HG03571 (cell line): ENCODE measurements at regions not wholly inside any gene's neighbourhood (a gene's known extent, or its start where the extent isn't known, plus 50 kb on each side); places are given as distances from the start of the nearest gene placed in this dataset.
"Not testable (repeated sequence)": the region's sequence is repeated elsewhere in the genome, so short reads cannot be mapped to it uniquely, and the experiment has no call there.

ENCODE experiments used
- ATAC-seq: cut with Tn5 transposase; IDR thresholded peaks from one replicate; pipeline ENCODE4 v1.9.1; 2021; ENCODE audit not compliant: unreplicated experiment

- no peak for ATAC-seq
These were observed 222.9 kb upstream of the PITRM1 start for GRCh38 chr10:3395458-3395861.

- no peak for ATAC-seq
These were observed 222.5 kb upstream of the PITRM1 start for GRCh38 chr10:3395041-3395440.

GRCh38 chr10:3393958-3394357 lies 221.4 kb upstream of the PITRM1 start:
- no peak for ATAC-seq

- ATAC-seq, result no peak
These were observed 219.1 kb upstream of the PITRM1 start for GRCh38 chr10:3391657-3392056.

- ATAC-seq, result no peak
These were observed 216.5 kb upstream of the PITRM1 start for GRCh38 chr10:3389130-3389529.

- ATAC-seq, result no peak
These were observed 212.9 kb upstream of the PITRM1 start for GRCh38 chr10:3385487-3385886.

- no peak for ATAC-seq
These were observed 209.5 kb upstream of the PITRM1 start for GRCh38 chr10:3382092-3382491.

GRCh38 chr10:3380406-3381050 lies 207.9 kb upstream of the PITRM1 start:
- no peak for ATAC-seq

- no peak for ATAC-seq
These were observed 204.0 kb upstream of the PITRM1 start for GRCh38 chr10:3376631-3377030.

- no peak for ATAC-seq
These were observed 202.9 kb upstream of the PITRM1 start for GRCh38 chr10:3375505-3375904.

- ATAC-seq, result no peak
These were observed 202.3 kb upstream of the PITRM1 start for GRCh38 chr10:3374914-3375313.

- ATAC-seq, result not testable (repeated sequence)
These were observed 200.9 kb upstream of the PITRM1 start for GRCh38 chr10:3373374-3374027.

- no peak for ATAC-seq
These were observed 199.7 kb upstream of the PITRM1 start for GRCh38 chr10:3372281-3372680.

- ATAC-seq, result not testable (repeated sequence)
These were observed 199.0 kb upstream of the PITRM1 start for GRCh38 chr10:3371624-3372023.

GRCh38 chr10:3366735-3367405 lies 194.3 kb upstream of the PITRM1 start:
- ATAC-seq, result no peak

- ATAC-seq, result no peak
These were observed 193.5 kb upstream of the PITRM1 start for GRCh38 chr10:3366043-3366442.

GRCh38 chr10:3365630-3366029 lies 193.0 kb upstream of the PITRM1 start:
- no peak for ATAC-seq

GRCh38 chr10:3364768-3365480 lies 192.3 kb upstream of the PITRM1 start:
- no peak for ATAC-seq

- ATAC-seq, result no peak
These were observed 190.9 kb upstream of the PITRM1 start for GRCh38 chr10:3363311-3364045.

GRCh38 chr10:3362394-3362793 lies 189.8 kb upstream of the PITRM1 start:
- ATAC-seq, result no peak

- ATAC-seq, result no peak
These were observed 189.1 kb upstream of the PITRM1 start for GRCh38 chr10:3361640-3362039.
